Sigmoid colon (tissue), 3 donors: ENCODE measurements at regions not wholly inside any gene's neighbourhood (a gene's known extent, or its start where the extent isn't known, plus 50 kb on each side); places are given as distances from the start of the nearest gene placed in this dataset.

Experiments
- CTCF ChIP-seq, 4 experiments: fragments of 450-650 bp in 3 of 4; fragments of 200-600 bp in 1 of 4; IDR thresholded peaks; one replicate each; pipeline ENCODE4 v1.5.1; 2016 to 2019; ENCODE audit warnings: antibody characterized with exemption in 4 of 4, mild to moderate bottlenecking in 3 of 4, moderate library complexity in 2 of 4
- POLR2A ChIP-seq, 2 donors: fragments of 450-650 bp; IDR thresholded peaks; one replicate each; pipeline ENCODE4 v1.6.1; 2016; ENCODE audit warnings: antibody characterized with exemption in 2 of 2, mild to moderate bottlenecking in 2 of 2, moderate library complexity in 2 of 2

- TF ChIP-seq CTCF (IDR thresholded peaks at IDR 0.05) (no peak), POLR2A (IDR thresholded peaks at IDR 0.05) (no peak)
Measured at GRCh38 chr5:2023196-2023595, 140.5 kb upstream of the IRX4 start.
